Vagina (tissue), 2 donors: ENCODE measurements at regions not wholly inside any gene's neighbourhood (a gene's known extent, or its start where the extent isn't known, plus 50 kb on each side); places are given as distances from the start of the nearest gene placed in this dataset.

Source experiments
- POLR2AphosphoS5 ChIP-seq, 2 donors: sonication (generic); formaldehyde crosslinking; IDR thresholded peaks; one replicate each; pipeline ENCODE4 v1.9.0; 2017; ENCODE audit warnings: antibody characterized with exemption in 2 of 2, mild to moderate bottlenecking in 2 of 2, low read depth in 1 of 2; ENCODE audit not compliant: insufficient read depth in 1 of 2
- TF ChIP-seq, protein P1 (sequence below), 3 experiments: fragments of 450-650 bp in 2 of 3; fragments of 200-600 bp in 1 of 3; sonication (generic) in 1 of 3; IDR thresholded peaks; one replicate each; pipeline ENCODE4 v1.5.1; 2017 to 2019; ENCODE audit warnings: antibody characterized with exemption in 3 of 3, mild to moderate bottlenecking in 2 of 3, moderate library complexity in 2 of 3

DNA sequence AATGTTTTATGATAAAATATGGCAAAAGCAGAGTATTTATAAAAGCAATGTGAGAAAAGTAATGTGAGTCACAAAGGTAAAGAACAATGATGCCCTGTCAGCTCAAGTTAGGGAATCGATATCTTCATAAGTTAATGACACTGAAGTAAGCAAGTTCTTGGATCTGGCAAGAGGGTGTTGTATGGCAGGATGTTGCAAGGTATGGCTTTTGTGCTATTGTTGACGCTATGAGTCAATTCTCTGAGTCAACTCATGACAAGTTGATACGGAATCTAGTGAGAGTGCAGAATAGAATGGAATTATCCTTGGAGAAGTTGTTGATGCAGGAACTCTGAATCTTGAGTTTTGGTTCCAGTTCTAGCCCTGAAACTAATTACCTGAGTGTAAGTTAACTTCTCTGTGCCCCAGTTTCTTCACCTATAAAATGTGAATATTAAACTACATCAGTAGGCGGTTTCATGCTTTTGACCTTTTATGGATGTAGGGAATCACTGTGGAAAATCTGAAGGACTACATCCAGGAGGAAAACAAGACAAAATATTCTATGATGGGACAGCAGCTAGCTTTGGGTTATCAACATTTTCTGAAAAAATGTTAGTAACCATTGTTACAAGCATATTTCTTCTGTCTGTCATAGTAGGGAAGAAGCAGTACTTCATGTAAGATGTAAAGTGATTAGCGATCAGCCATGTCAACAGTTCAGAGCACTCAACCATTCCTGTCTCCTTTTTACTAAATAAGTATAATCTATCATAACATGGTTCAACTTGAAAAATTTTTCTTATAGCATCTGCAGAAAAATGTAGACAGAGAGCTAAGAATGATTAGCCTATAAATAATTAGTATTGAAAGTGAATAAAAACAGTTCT is 96.9 kb downstream of the ATP6V1G3 start:
- TF ChIP-seq, protein P1, sequence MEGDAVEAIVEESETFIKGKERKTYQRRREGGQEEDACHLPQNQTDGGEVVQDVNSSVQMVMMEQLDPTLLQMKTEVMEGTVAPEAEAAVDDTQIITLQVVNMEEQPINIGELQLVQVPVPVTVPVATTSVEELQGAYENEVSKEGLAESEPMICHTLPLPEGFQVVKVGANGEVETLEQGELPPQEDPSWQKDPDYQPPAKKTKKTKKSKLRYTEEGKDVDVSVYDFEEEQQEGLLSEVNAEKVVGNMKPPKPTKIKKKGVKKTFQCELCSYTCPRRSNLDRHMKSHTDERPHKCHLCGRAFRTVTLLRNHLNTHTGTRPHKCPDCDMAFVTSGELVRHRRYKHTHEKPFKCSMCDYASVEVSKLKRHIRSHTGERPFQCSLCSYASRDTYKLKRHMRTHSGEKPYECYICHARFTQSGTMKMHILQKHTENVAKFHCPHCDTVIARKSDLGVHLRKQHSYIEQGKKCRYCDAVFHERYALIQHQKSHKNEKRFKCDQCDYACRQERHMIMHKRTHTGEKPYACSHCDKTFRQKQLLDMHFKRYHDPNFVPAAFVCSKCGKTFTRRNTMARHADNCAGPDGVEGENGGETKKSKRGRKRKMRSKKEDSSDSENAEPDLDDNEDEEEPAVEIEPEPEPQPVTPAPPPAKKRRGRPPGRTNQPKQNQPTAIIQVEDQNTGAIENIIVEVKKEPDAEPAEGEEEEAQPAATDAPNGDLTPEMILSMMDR (IDR thresholded peaks at IDR 0.05) = no peak
- peak in 1 of 2 donors; percentile 60 for TF ChIP-seq POLR2AphosphoS5 (IDR thresholded peaks at IDR 0.05; ENCODE audit: insufficient read depth in 1 of 2, low read depth in 1 of 2)
